Neuronal stem cell (in vitro differentiated cells): ENCODE measurements at regions not wholly inside any gene's neighbourhood (a gene's known extent, or its start where the extent isn't known, plus 50 kb on each side); places are given as distances from the start of the nearest gene placed in this dataset.

ENCODE experiments used
- DNase-seq: peaks from one replicate; pipeline ENCODE4 v3.0.0-alpha.2; 2013; ENCODE audit warnings: low spot score
- H2AFZ ChIP-seq: one replicate; pipeline ENCODE4 v1.6.1; 2013; ENCODE audit warnings: mild to moderate bottlenecking, low read length, inconsistent platforms
- H2AK5ac ChIP-seq: 2 replicates; pipeline ENCODE4 v1.6.1; 2013; ENCODE audit warnings: low read depth, mild to moderate bottlenecking, inconsistent platforms, low read length, moderate library complexity, mixed read lengths
- H2BK120ac ChIP-seq: 2 replicates; pipeline ENCODE4 v1.6.1; 2013; ENCODE audit warnings: low read depth, mild to moderate bottlenecking, inconsistent platforms, low read length, moderate library complexity, mixed read lengths
- H2BK12ac ChIP-seq: one replicate; pipeline ENCODE4 v1.6.1; 2013; ENCODE audit warnings: low read length, inconsistent platforms
- H2BK15ac ChIP-seq: 2 replicates; pipeline ENCODE4 v1.6.1; 2013; ENCODE audit warnings: mild to moderate bottlenecking, low read length, inconsistent platforms, mixed read lengths
- H2BK5ac ChIP-seq: one replicate; pipeline ENCODE4 v1.6.1; 2013; ENCODE audit warnings: inconsistent platforms, mild to moderate bottlenecking, low read length, moderate library complexity
- H3K14ac ChIP-seq: one replicate; pipeline ENCODE4 v1.6.1; 2013; ENCODE audit warnings: low read length, inconsistent platforms
- H3K18ac ChIP-seq: 2 replicates; pipeline ENCODE4 v1.6.1; 2013; ENCODE audit warnings: low read length, inconsistent platforms
- H3K23ac ChIP-seq: 2 replicates; pipeline ENCODE4 v1.6.1; 2013; ENCODE audit warnings: low read depth, mild to moderate bottlenecking, mixed read lengths, low read length, inconsistent platforms; ENCODE audit not compliant: poor library complexity
- H3K27ac ChIP-seq: replicated peaks from 3 replicates; pipeline ENCODE4 v1.5.1; 2013; ENCODE audit warnings: low read length, inconsistent platforms
- H3K27me3 ChIP-seq, 3 experiments: 2 replicates each; pipeline ENCODE4 v1.6.1; 2013; ENCODE audit warnings: low read length in 3 of 3, mild to moderate bottlenecking in 2 of 3, inconsistent platforms in 1 of 3, low read depth in 1 of 3, mixed read lengths in 1 of 3, moderate library complexity in 1 of 3; ENCODE audit not compliant: control insufficient read depth in 3 of 3, insufficient read depth in 3 of 3
- H3K36me3 ChIP-seq, 2 donors: replicated peaks in 1 of 2; 2 replicates each; pipeline ENCODE4 v1.6.1; 2013; ENCODE audit warnings: low read length in 2 of 2; ENCODE audit not compliant: control insufficient read depth in 2 of 2, insufficient read depth in 2 of 2
- H3K4ac ChIP-seq: 2 replicates; pipeline ENCODE4 v1.6.1; 2013; ENCODE audit warnings: inconsistent platforms, mild to moderate bottlenecking, low read length, moderate library complexity
- H3K4me1 ChIP-seq, 2 donors: 1 replicate in 1 of 2; 2 replicates in 1 of 2; pipeline ENCODE4 v1.6.1; 2013; ENCODE audit warnings: low read length in 2 of 2, low read depth in 1 of 2; ENCODE audit not compliant: control insufficient read depth in 2 of 2, insufficient read depth in 1 of 2
- H3K4me2 ChIP-seq: one replicate; pipeline ENCODE4 v1.6.1; 2013; ENCODE audit warnings: mild to moderate bottlenecking, low read length, inconsistent platforms; ENCODE audit not compliant: insufficient read depth, poor library complexity, severe bottlenecking
- H3K4me3 ChIP-seq, 2 donors: 2 replicates each; pipeline ENCODE4 v1.5.1; 2013; ENCODE audit warnings: low read length in 2 of 2, mild to moderate bottlenecking in 2 of 2, inconsistent platforms in 1 of 2, moderate library complexity in 1 of 2
- H3K79me1 ChIP-seq: one replicate; pipeline ENCODE4 v1.6.1; 2013; ENCODE audit warnings: low read depth, mild to moderate bottlenecking, inconsistent platforms, low read length, moderate library complexity
- H3K9ac ChIP-seq: one replicate; pipeline ENCODE4 v1.6.1; 2013; ENCODE audit warnings: mild to moderate bottlenecking, low read depth, low read length, inconsistent platforms; ENCODE audit not compliant: poor library complexity
- H3K9me3 ChIP-seq, 2 donors: replicated peaks in 1 of 2; 2 replicates each; pipeline versions ENCODE3 to v1.6.1; 2013; ENCODE audit warnings: low read length in 2 of 2, mild to moderate bottlenecking in 2 of 2, inconsistent platforms in 1 of 2, low read depth in 1 of 2, mixed read lengths in 1 of 2, moderate library complexity in 1 of 2; ENCODE audit not compliant: control insufficient read depth in 2 of 2, insufficient read depth in 1 of 2
- H4K8ac ChIP-seq: one replicate; pipeline ENCODE4 v1.6.1; 2013; ENCODE audit warnings: low read depth, mild to moderate bottlenecking, inconsistent platforms, low read length, moderate library complexity
- H4K91ac ChIP-seq: one replicate; pipeline ENCODE4 v1.6.1; 2013; ENCODE audit warnings: low read length, low read depth, mild to moderate bottlenecking, inconsistent platforms; ENCODE audit not compliant: poor library complexity
- WGBS, 2 donors: extraction: QIAGEN DNeasy Blood & Tissue Kit; methylation state at CpG; one replicate each; pipeline ENCODE4 v1.1.7; 2013; ENCODE audit warnings: missing lambda C conversion rate in 2 of 2, mixed read lengths in 1 of 2; ENCODE audit not compliant: insufficient read length in 2 of 2, insufficient replicate concordance in 1 of 2; ENCODE audit errors: extremely low coverage in 2 of 2; 5-methylcytosine and 5-hydroxymethylcytosine counted together

- no peak overlapping the region for H2AK5ac ChIP-seq
- H3K4me2 ChIP-seq: no peak overlapping the region
- H2BK120ac ChIP-seq: no peak overlapping the region
- no peak overlapping the region for H3K14ac ChIP-seq
- no peak for DNase-seq
- no peak overlapping the region for H3K4me3 ChIP-seq
- H3K23ac ChIP-seq: no peak overlapping the region
- no peak overlapping the region for H3K18ac ChIP-seq
- H2BK15ac ChIP-seq: no peak overlapping the region
- no peak overlapping the region for H3K27ac ChIP-seq
- no peak overlapping the region for H2BK5ac ChIP-seq
- H4K8ac ChIP-seq: no peak overlapping the region
- no peaks in the 10 kb centered on the region for H3K36me3 ChIP-seq
- WGBS, 2 donors: no CpG with 5 or more reads among the region's 3 CpGs
- no peak overlapping the region for H4K91ac ChIP-seq
- no peak overlapping the region for H3K4ac ChIP-seq
- no peak overlapping the region for H2AFZ ChIP-seq
- H3K4me1 ChIP-seq: no peaks in the 10 kb centered on the region
- no peak overlapping the region for H2BK12ac ChIP-seq
- no peak overlapping the region for H3K9ac ChIP-seq
- H3K79me1 ChIP-seq: no peaks in the 10 kb centered on the region
- H3K9me3 ChIP-seq: no peaks in the 10 kb centered on the region
- H3K27me3 ChIP-seq: no peaks in the 10 kb centered on the region
Observed at GRCh38 chr5:121366515-121366914, 485.2 kb upstream of the FTMT start.

- no peak overlapping the region for H2AFZ ChIP-seq
- no peak overlapping the region for H3K14ac ChIP-seq
- H3K4me2 ChIP-seq: no peak overlapping the region
- H2AK5ac ChIP-seq: no peak overlapping the region
- no peaks in the 10 kb centered on the region for H3K27me3 ChIP-seq
- H4K8ac ChIP-seq: no peak overlapping the region
- H3K4ac ChIP-seq: no peak overlapping the region
- H3K4me3 ChIP-seq: no peak overlapping the region
- WGBS, 2 donors: no CpG with 5 or more reads among the region's 3 CpGs
- H2BK120ac ChIP-seq: no peak overlapping the region
- no peaks in the 10 kb centered on the region for H3K36me3 ChIP-seq
- H2BK5ac ChIP-seq: no peak overlapping the region
- no peak overlapping the region for H3K27ac ChIP-seq
- H2BK12ac ChIP-seq: no peak overlapping the region
- H4K91ac ChIP-seq: no peak overlapping the region
- DNase-seq: no peak
- H3K18ac ChIP-seq: no peak overlapping the region
- no peak overlapping the region for H3K23ac ChIP-seq
- no peak overlapping the region for H2BK15ac ChIP-seq
- no peak overlapping the region for H3K9ac ChIP-seq
- H3K4me1 ChIP-seq: no peaks in the 10 kb centered on the region
- H3K79me1 ChIP-seq: no peaks in the 10 kb centered on the region
- no peaks in the 10 kb centered on the region for H3K9me3 ChIP-seq
Observed at GRCh38 chr5:121373371-121373770, 478.3 kb upstream of the FTMT start.

- Histone ChIP-seq H3K9ac (no peak overlapping the region), H4K91ac (no peak overlapping the region), H2BK12ac (no peak overlapping the region), H3K4me2 (no peak overlapping the region), H2BK5ac (no peak overlapping the region), H2AFZ (no peak overlapping the region), H3K4me1 (no peaks in the 10 kb centered on the region), H3K27me3 (no peaks in the 10 kb centered on the region), H3K36me3 (no peaks in the 10 kb centered on the region), H2BK15ac (no peak overlapping the region), H3K79me1 (no peaks in the 10 kb centered on the region), H3K18ac (no peak overlapping the region), H4K8ac (no peak overlapping the region), H3K9me3 (no peaks in the 10 kb centered on the region), H3K23ac (no peak overlapping the region), H2BK120ac (no peak overlapping the region), H3K14ac (no peak overlapping the region), H3K4ac (no peak overlapping the region), H3K4me3 (no peak overlapping the region), H3K27ac (no peak overlapping the region), H2AK5ac (no peak overlapping the region)
- WGBS, 2 donors: no CpG with 5 or more reads among the region's 1 CpG
- no peak for DNase-seq
Observed at GRCh38 chr5:121377461-121377860, 474.2 kb upstream of the FTMT start.

- H3K27me3 ChIP-seq: no peaks in the 10 kb centered on the region
- no peak for DNase-seq
- no peak overlapping the region for H3K4me2 ChIP-seq
- H4K91ac ChIP-seq: no peak overlapping the region
- H3K9ac ChIP-seq: no peak overlapping the region
- H3K23ac ChIP-seq: no peak overlapping the region
- no peak overlapping the region for H2AK5ac ChIP-seq
- H4K8ac ChIP-seq: no peak overlapping the region
- H3K4me3 ChIP-seq: no peak overlapping the region
- H2BK15ac ChIP-seq: no peak overlapping the region
- no peak overlapping the region for H2BK5ac ChIP-seq
- H2AFZ ChIP-seq: no peak overlapping the region
- H3K9me3 ChIP-seq: no peaks in the 10 kb centered on the region
- no peak overlapping the region for H3K18ac ChIP-seq
- no peak overlapping the region for H2BK12ac ChIP-seq
- no peak overlapping the region for H3K14ac ChIP-seq
- H2BK120ac ChIP-seq: no peak overlapping the region
- no peak overlapping the region for H3K4ac ChIP-seq
- WGBS, 2 donors: no CpG with 5 or more reads among the region's 3 CpGs
- no peak overlapping the region for H3K27ac ChIP-seq
- H3K36me3 ChIP-seq: no peaks in the 10 kb centered on the region
- no peaks in the 10 kb centered on the region for H3K4me1 ChIP-seq
- H3K79me1 ChIP-seq: no peaks in the 10 kb centered on the region
Observed at GRCh38 chr5:121378046-121378445, 473.6 kb upstream of the FTMT start.
